NCI-H2196 (cell line): ENCODE measurements at regions not wholly inside any gene's neighbourhood (a gene's known extent, or its start where the extent isn't known, plus 50 kb on each side); places are given as distances from the start of the nearest gene placed in this dataset.

Experiments used
- DNase-seq: peaks from one replicate; lab custom pipeline; 2025; ENCODE audit not compliant: unreplicated experiment; lab: John Stamatoyannopoulos, UW

- no peak for DNase-seq
Measured at GRCh38 chr1:2969011-2969844, 52.0 kb upstream of the ACTRT2 start.

GRCh38 chr1:2969845-2970291 is 51.4 kb upstream of the ACTRT2 start:
- no peak for DNase-seq

- DNase-seq = no peak
Measured at GRCh38 chr1:2970311-2971071, 50.8 kb upstream of the ACTRT2 start.

GRCh38 chr1:2971101-2971501 is 50.2 kb upstream of the ACTRT2 start:
- DNase-seq = no peak
